ENCODE measurements at regions not wholly inside any gene's neighbourhood (a gene's known extent, or its start where the extent isn't known, plus 50 kb on each side); places are given as distances from the start of the nearest gene placed in this dataset.

DNA sequence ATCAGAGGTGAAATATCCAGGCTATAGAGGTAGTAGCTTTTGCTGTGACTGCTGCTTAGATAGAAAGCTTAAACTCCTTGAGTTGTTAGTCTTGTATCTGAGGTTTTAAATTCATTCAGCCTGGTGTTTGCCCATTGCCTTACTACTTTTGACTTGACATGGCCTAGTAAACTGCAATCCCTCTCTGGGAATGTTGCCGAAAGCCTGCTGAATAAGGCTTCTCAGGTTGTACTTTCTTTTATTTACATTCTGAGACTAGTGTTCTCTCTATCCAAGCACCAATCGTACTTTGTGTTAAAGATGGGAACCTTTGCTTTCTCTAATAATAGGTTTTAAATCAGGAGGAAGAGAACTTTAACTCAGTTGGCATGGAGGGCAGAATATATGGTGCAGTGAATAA is 357.6 kb upstream of the CWC22 start:
- no peak for DNase-seq (ENCODE audit: low read depth in 2 of 2)

DNA sequence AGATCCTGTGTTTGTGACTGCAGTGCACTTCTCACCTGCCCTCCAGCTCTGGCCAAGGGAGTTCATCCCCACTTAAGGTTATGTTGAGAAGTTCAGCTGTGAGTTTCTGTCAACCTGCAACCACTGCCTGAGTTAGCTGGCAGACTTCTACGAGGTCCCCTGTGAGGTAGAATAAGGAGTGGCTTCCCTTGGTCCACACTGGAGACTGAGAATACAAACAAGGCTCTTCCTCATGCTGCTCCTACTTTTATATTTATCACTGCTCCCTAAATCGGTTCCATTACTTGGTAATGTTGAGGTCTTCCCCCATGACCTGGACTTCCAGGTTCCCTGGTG is 353.2 kb upstream of the CWC22 start:
- no peak for DNase-seq (ENCODE audit: low read depth in 2 of 2)

DNA sequence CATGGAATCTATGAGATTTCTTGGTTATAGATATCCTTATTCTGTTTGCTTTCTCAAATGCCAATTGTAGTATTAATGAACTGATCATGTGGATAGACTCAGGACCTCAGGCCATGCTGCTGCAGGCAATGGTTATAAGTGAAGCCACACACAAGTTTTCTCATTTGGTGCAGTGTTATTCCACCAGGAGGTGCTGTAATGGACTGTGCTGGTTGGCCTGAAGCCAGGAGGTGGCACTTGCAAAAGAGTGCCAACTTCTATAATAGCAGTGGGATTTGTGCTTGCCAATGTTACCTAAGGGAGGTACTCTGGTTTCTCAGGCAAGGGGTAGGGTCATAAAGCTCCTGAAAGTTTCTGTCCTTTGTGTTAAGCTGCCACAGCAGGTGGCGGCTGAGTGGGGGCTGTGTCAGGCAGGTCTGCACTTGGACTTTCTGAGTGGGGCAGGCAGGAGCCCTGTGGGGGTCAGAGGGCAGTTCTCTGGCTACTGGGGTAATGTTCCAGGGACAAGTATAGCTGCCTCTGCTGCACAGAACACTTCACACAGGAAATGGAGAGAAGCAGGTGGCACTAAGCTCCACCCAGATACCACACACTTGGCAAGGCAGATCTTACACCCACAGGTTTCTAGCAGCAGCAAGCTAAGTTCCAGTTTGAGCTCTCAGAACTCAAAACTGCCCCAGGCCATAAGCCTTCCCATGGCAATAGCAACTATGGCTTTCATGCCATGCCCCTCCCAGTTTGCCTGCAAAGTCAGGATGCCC is 352.6 kb upstream of the CWC22 start:
- DNase-seq (ENCODE audit: low read depth in 2 of 2) = no peak

DNA sequence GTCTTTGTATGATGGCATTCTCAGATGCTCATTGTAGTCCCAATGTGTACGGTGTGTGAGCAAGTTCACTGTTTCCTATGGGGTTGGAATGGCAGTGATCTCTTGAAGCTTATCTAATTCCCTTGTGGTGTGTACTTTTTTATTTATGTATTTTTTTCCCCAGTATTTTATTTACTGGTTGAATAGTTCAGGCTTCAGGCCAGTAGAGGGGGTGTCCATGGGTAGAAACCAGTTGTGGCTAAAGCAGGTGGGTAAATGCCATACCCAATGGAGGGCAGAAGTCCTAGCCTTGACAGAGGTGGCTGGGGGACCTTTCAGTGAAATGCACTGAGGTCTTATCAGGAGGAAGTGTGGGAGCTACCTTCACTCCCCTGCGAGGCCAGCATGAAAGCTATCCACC is 351.4 kb upstream of the CWC22 start:
- DNase-seq (ENCODE audit: low read depth in 2 of 2) = no peak

DNA sequence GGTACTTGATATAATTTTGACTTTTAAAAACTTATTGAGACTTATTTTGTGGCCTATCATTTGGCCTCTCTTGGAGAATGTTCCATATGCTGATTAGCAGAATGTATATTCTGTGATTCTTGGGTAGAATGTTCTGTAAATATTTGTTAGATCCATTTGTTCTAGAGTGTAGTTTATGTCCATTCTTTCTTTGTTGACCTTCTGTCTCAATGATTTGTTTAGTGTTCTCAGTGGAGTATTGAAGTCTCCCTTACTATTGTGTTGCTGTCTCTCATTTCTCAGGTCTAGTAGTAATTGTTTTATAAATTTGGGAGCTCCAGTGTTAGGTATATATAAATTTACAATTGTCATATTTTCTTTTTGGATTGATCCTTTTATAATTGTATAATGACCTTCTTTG is 349.6 kb upstream of the CWC22 start:
- no peak for DNase-seq (ENCODE audit: low read depth in 2 of 2)

DNA sequence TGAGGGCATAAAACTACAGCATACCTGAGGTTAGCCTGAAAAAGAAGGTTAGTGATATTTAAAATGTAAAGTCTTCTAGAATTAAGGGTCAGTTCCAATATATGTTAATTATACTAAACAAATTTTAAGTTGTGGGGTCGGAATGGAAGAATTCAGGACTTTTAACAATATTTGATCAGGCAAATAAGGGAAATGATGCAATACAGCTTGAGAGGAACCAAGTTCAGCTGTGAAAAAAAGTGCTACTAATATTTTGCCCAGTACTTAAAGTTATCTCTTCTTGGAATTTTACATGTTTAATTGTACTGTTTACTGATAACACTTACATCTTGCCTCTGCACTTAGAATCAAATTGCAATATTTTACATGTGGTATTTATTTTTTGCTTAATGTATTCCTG is 345.5 kb upstream of the CWC22 start:
- DNase-seq (ENCODE audit: low read depth in 2 of 2) = no peak

DNA sequence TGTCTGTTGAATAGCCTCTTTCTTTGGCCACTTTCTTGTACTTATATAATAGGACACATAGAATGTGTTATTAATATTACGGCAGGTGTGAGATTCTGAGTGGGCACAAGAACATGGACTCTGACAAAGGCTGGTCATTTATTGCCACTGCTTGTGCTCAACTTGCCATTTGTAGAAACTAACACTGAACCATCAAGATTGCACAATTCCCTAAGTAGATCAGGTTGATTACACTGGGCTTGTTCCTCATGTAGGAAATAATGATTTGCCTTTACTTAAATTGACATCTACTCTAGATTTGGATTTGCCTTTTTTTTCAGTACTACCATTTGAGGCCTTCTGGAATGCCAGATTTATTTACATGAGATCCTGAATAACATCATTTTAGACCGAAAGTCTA is 342.7 kb upstream of the CWC22 start:
- DNase-seq (ENCODE audit: low read depth in 2 of 2) = no peak

DNA sequence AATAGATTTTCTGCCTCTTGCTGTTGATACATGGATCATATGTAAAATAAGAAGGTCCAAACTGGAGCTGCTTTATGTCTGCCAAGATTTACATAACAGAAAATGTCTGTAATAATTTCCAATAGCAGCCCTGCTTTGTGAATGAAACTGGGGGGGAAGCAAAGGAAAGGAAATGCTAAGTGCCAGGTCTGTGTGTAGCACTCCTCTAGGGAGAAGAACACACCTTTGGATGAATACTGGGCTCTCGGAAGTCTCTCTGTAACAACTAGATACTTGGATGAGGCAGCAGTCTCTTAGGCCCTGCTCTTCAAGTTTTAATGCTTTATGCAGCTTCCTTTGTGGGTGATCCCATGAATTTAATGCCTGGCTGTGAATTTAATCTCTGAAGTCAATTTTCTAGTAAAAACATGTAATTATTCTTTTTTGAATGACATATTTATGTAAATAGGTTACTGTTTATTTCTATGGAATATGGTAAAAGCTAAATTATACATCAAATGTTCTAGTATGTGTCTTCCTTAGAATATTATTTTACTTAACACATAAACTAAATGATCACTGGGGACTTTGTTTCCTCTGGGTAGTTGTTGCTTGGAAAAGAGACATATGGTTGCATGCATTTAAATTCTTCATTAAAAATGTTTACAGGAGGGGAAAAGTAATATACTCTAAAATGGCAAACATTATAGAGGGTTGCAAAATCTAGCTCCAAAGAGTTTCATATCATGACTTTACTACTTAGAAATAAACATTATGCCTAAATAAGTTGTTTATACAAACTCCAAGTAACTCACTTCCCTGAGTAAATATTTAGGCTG is 336.6 kb upstream of the CWC22 start:
- DNase-seq (ENCODE audit: low read depth in 2 of 2) = no peak

DNA sequence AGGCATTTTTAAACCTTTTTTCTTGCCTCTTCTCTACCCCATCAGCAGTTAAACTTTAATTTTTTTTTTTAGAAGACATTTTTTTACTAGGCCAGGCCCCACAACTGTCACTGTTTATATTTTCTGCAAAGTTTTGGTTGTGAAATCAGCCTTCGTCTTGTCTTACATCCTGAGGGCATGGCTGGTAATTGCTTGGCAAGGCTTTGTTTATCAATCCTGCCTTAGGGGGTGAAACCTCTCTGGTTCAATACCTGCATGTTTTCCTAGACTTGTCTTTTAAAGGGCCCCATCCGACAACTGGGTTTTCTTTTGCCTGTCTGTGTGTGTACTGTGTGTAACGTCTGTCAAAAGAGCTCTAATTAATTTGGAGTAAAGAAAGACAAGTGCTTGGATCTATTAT is 330.0 kb upstream of the CWC22 start:
- DNase-seq (ENCODE audit: low read depth in 2 of 2) = no peak

DNA sequence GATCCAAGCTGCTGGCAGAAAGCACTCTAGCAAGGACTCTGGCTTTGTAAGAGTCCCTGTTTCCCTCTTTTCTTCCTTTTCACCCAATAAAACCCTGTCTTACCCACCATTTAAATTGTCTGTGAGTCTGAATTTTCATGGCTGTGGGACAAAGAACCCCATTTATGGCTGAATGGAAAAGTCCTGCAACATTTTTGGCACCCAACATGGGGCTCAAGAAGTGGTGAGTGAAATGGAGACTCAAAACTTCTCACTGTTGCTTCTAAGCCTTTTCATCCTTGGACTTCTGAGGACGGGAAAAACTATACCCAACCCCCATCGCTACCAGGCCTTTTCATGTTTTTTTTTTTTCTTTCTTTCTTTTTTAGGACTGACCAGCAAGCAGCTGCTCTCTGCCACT is 329.5 kb upstream of the CWC22 start:
- DNase-seq (ENCODE audit: low read depth in 2 of 2) = no peak

DNA sequence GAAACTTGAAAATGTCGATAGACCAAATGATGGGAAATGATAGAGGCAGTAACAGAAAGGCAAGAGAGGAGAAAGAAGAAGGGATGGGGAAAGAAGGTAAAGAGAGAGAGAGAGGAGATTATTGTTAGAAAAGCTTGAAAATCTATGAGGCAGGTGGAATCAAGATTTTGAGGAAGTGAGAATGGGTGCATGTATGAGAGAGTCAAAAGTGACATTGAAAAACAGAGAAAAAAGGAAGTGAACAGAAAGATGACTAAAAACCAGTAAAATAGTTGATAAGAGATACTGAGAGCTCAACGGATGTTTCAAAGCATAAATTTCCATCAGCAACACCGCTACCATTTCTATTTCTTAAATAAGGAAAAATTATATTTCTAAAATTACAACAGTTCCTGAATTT is 327.4 kb upstream of the CWC22 start:
- no peak for DNase-seq (ENCODE audit: low read depth in 2 of 2)

DNA sequence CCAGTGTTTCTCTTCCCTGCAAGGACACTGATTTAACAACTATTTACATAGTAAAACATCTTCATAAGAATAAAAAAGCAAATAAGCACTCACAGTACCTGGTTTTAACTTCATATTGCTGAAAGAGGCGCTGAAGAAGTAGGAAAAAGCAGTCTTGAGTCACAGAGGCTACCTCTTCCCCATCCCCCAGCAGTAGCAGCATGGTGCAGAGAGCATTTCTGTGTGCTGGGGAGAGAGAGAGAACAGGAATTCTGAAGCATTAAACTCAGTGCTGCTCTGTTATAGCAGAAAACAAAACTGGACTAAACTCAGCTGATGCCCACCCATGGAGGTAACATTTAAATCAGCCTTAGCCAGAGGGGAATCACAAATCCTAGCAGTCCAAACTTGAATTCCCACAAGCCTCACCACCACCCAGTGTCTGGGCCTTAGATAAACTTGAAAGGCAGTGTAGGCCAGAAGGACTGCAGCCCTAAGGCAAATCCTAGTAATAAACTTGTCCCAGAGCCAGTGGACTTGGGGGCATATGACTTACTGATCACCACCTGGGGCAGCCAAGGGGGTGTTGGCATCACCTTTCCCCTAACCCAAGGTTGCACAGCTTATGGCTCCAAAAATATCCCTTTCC is 321.8 kb upstream of the CWC22 start:
- no peak for DNase-seq (ENCODE audit: low read depth in 2 of 2)

DNA sequence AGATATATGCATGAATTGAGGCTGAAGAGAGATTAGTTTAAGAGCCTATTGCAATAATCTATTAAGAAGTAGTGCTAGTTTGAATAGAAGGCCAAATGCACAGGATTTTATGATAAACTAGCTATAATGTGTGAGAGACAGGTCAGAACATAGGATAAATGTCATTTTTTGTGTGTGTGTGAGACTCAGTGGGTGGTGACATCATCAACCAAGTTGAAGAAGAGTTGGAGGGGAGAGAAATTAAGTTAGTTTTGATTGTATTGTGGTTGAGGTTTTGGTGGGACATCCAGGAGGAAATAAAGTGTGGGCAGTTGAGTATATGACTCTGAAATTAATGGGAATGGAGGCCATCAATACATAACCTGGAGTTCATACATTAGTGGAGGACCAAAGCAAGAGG is 320.1 kb upstream of the CWC22 start:
- no peak for DNase-seq (ENCODE audit: low read depth in 2 of 2)

DNA sequence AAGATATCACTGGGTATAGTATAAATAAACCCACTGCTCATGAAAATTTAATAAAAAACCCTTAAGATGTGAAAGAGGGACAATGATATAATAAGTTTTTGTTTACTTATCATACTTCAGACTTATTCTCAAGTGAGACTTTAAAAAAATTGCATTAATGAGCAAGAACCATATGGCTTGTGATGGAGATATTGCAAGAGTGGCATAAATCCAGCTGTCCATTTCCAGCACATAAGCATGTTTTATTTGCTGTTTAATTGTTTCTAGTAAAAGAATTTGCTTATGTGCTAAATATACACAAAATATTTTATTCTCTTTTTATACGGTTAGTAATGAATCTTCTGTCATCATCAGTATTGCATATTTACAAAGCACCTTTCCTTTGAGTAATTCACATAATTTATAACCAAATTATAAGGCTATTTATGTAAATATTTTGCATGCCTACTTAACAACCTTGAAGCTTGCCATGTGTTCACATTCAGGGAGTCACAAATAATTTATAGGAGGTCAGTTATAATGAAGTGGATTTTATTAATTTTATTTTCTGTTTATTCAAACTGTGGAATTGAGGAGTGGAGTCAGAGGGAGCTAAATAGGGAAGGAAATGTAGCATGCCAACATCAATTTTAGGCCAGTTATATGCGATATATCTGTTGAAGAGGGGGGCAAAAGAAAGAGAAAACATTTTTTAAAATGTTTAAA is 318.5 kb upstream of the CWC22 start:
- DNase-seq (ENCODE audit: low read depth in 2 of 2) = no peak

DNA sequence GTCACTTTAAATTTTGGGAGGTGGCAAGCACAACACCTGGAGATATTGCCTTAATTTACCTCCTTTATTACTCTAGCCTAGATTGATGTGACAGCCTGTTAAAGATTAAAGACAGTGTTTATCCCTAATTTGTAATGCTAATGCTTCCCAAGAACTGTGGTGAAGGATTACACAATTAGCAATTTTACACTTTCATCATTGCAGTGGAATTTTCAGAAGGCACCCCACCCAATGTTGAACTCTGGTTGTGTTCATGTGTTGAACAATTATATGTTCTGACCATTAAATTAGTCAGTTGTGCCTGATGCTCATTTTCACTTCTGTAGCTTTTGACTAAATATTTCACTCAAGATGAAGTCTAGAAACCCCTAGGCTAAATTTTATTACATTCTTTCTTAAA is 317.1 kb upstream of the CWC22 start:
- no peak for DNase-seq (ENCODE audit: low read depth in 2 of 2)

DNA sequence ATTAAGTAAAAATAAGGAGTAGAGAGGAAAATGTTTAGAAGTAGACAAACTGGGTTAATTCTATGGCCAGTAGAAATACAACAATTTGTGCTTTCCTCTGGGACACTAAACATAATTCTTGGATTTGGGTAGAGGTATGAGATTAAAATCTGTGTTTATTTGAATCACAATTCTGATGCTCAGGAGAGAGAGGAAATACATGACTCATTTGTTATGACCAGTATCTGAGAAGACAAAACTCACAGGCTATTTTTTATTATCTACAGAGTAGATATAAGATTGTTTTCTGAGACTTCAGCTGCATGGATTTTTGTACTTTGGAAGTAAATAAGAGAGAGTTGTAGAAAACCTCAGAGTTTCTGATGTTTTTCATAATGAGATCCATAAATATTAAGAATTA is 315.7 kb upstream of the CWC22 start:
- DNase-seq (ENCODE audit: low read depth in 2 of 2) = no peak

DNA sequence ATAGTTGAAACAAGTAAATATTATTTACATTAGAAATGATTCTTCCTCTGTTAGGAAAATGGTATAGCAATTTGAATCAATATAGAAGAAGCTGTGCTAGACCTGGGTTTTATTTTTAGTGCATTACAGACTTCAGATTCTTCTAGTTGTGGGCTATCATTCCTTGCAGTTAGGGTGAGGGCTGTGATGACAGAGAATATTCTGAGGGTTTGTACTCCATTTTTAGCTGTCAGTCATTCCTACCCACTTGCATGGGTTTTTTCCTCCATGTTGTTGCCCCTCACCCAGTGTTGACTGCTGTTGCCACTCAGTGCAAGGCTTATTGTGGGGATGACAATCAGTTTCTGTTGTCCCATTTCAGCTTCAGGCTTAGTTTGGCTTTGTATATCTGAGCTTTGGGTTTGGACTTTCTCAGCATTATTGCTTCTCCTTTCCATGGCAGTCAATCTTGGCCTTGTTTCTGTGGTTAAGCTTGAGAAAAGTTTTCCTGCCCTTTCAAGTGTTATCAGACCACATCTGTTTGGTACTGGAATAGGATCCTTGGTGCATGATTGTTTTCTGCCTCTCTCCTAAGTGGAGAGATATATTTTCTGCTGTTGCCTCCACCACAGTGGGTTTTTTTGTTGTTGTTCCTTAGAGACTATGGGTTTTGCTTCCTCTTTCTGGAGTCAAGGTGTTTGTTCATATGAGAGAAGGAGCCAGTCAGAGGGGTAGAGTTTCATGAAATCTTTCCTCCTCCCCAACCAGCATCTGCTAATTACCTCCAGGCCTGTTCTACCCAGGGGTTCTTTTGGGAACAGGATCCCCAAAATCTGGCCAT is 312.7 kb upstream of the CWC22 start:
- DNase-seq (ENCODE audit: low read depth in 2 of 2) = no peak

DNA sequence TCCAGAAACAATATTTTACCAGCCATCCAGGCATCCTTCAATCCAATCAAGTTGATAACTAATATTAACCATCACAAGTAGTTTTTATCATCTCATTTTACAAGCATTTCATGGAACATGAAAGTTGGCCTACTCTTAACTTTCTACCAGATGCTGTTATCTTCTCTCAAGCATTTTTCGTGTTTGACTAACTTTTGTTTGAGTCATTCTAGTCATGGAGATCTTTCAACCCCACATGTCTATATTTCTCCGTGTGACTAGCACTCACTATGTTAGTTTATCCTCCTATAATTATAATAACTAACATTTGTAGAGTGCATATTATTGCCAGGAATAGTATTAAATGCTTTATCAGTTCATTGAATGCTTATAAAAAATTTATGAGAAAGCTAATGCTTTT is 307.0 kb upstream of the CWC22 start:
- no peak for DNase-seq (ENCODE audit: low read depth in 2 of 2)

DNA sequence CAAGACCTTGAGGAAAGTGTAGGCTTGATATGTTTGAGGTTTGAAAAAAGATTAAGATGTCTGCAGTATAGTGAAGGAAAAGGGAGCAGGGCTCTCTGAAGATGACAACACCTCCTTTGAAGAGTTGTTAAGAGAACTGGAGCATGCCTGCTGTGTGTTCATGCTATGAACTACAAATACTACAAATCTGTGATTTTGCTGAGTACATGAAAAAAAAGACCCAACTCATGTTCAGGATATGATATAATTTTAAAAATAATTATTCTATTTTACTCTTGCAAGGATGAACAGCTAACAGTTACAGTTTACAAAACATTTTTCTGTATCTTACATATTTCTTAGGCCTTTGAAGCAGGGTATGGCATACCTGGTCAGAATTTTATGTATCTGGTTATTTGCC is 305.4 kb upstream of the CWC22 start:
- DNase-seq (ENCODE audit: low read depth in 2 of 2) = no peak

DNA sequence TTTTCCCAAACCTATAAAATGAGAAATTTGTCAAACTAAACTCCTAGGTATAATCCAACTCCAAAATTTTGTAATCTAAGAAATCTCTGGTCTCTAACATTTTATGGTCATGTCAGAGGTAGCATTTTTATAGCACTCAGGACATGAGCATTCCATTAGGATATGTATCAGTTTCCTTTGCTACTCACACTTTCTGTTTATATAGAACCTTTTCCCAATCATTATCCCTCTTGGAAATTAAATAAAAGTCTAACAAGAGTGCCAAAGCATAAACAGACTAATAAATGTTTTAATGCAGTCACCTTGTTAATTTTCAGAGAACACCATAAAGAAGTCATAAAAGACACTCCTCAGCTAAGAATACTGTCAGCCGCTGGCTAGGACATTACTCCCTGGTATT is 300.0 kb upstream of the CWC22 start:
- DNase-seq (ENCODE audit: low read depth in 2 of 2) = no peak

DNA sequence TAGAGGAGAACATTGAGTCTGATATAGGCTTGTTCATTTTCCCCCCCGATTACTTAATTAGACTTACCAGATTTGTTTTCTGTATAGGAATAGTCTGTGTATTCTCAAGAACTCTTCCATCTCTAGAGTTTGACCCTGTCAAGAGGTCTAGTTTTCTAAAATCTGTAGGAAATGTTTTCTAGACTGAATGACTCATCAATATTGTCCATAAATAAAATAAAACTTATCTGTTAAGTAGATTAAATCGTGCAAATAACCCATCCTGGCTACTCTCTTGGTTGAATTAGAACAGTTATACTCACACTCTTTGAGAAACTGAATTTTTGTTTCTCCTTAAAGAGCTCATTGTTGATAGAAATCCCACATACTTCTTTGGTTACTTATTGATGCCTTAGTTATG is 299.2 kb upstream of the CWC22 start:
- no peak for DNase-seq (ENCODE audit: low read depth in 2 of 2)

All from stimulated activated CD4-positive, alpha-beta T cell treated with anti-CD3 and anti-CD28 coated beads, Interleukin-1b, Interleukin-23, amount 100 ng/mL, for 1 hour (primary cell).